GM13977 (cell line): ENCODE measurements at regions not wholly inside any gene's neighbourhood (a gene's known extent, or its start where the extent isn't known, plus 50 kb on each side); places are given as distances from the start of the nearest gene placed in this dataset.

Experiments
- DNase-seq: peaks from one replicate; pipeline ENCODE4 v3.0.0; 2012; ENCODE audit warnings: low spot score
- CTCF ChIP-seq: IDR thresholded peaks from 2 replicates; pipeline ENCODE4 v1.5.1; 2012; ENCODE audit warnings: mild to moderate bottlenecking, control low read depth; ENCODE audit not compliant: insufficient read depth; ENCODE audit errors: extremely low read depth, missing control alignments
- in situ Hi-C: fragments of 300-500 bp; cut with MboI; formaldehyde crosslinking; loops from one replicate; pipeline ENCODE4 v1.12.0; 2022; ENCODE audit warnings: low sequenced_read_pairs, low pct_unique_long_range_greater_than_20kb, mixed read lengths, inconsistent platforms; ENCODE audit not compliant: unreplicated experiment

DNA sequence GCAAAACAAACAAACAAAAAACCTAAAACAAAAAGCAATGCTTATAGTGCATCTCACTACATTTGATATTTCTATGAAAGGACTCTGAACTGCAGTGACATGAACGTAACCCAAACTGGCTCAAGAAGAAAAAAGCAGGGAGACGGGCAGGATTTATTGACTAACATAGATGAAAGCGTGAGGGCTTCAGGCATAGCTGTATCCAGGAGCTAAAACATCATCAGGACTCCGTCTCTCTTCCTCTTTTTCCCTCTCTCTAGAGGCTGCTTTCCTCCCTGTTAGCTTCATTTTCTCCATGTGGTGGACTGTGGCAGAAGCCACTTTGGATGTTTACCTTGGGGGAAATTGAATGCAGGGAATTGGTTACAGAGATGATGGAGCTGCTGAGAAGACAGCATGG lies 418.2 kb upstream of the PROK2 start:
- DNase-seq, result no peak
- in situ Hi-C loops, result no loop called here
- no peak for TF ChIP-seq CTCF

DNA sequence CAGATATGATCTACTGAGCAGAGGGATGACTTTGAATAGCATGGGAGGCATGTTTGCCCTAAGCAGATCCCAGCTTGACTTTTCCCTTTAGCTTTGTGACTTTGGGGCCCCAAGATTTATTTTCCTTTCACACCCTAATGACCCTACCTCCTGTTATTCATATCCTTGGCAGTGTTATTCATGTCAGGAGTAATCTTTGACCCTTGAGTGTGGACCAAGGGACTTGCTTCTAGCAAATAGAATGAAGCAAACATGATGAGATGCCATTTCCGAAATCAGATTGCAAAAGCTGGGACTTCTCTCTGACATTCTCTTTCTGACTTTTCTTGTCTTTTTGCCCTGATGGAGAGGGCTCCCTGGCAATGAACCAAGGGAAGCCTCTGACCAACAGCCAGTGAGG lies 415.4 kb upstream of the PROK2 start:
- in situ Hi-C loops, result no loop called here
- no peak for DNase-seq
- TF ChIP-seq CTCF, result no peak

- TF ChIP-seq CTCF, result no peak
- no peak for DNase-seq
- in situ Hi-C loops, result no loop called here
Measured at GRCh38 chr3:72199530-72199929, 414.6 kb upstream of the PROK2 start.

GRCh38 chr3:72196377-72196929 lies 411.5 kb upstream of the PROK2 start:
- DNase-seq, result no peak
- in situ Hi-C loops, result no loop called here
- no peak for TF ChIP-seq CTCF

- no peak for TF ChIP-seq CTCF
- in situ Hi-C loops, result no loop called here
Measured at GRCh38 chr3:72195895-72196294, 410.9 kb upstream of the PROK2 start.

DNA sequence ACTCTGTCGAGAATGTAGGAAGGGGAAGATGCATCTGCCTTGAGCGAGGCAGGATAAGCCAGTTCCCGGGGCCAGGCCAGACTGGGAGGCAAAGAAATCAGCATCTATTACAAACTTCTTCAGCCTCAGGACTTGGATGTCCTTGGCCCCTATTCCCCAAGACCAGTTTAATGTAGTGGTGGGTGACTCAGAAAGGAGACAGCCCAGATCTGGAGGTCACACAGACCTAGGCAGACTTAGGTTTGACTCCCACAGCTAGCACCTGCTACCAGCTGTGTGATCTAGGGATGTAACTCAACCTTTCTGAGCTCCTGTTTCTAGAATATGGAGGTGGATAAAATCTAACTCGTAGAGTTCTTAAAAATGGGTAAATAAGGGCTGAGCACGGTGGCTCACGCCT lies 409.5 kb upstream of the PROK2 start:
- TF ChIP-seq CTCF, result no peak
- DNase-seq, result no peak
- in situ Hi-C loops, result no loop called here

More at GRCh38 chr3:72195895-72196294, 410.9 kb upstream of the PROK2 start:
- DNase-seq, result no peak
